HG03196 (cell line): ENCODE measurements at regions not wholly inside any gene's neighbourhood (a gene's known extent, or its start where the extent isn't known, plus 50 kb on each side); places are given as distances from the start of the nearest gene placed in this dataset.

Source experiments
- ATAC-seq: cut with Tn5 transposase; IDR thresholded peaks from one replicate; pipeline ENCODE4 v1.9.1; 2021; ENCODE audit not compliant: unreplicated experiment

GRCh38 chr11:92423115-92424034, 198.8 kb downstream of the FAT3 start:
- no peak for ATAC-seq

GRCh38 chr11:92424281-92424680, 199.7 kb downstream of the FAT3 start:
- ATAC-seq, result no peak

GRCh38 chr11:92425127-92425526, 200.5 kb downstream of the FAT3 start:
- no peak for ATAC-seq

- no peak for ATAC-seq
These were observed 207.9 kb downstream of the FAT3 start for GRCh38 chr11:92432515-92432914.

GRCh38 chr11:92436034-92436920, 211.7 kb downstream of the FAT3 start:
- no peak for ATAC-seq

- no peak for ATAC-seq
These were observed 214.5 kb downstream of the FAT3 start for GRCh38 chr11:92439133-92439532.

GRCh38 chr11:92440701-92441442, 216.3 kb downstream of the FAT3 start:
- no peak for ATAC-seq

- no peak for ATAC-seq
These were observed 216.8 kb downstream of the FAT3 start for GRCh38 chr11:92441443-92441726.

GRCh38 chr11:92443199-92443598, 218.6 kb downstream of the FAT3 start:
- no peak for ATAC-seq

GRCh38 chr11:92447586-92447985, 223.0 kb downstream of the FAT3 start:
- ATAC-seq, result no peak

GRCh38 chr11:92449222-92449621, 224.6 kb downstream of the FAT3 start:
- ATAC-seq, result no peak

- no peak for ATAC-seq
These were observed 225.2 kb downstream of the FAT3 start for GRCh38 chr11:92449780-92450179.

- ATAC-seq, result no peak
These were observed 226.4 kb downstream of the FAT3 start for GRCh38 chr11:92451063-92451462.

GRCh38 chr11:92453055-92453454, 228.4 kb downstream of the FAT3 start:
- no peak for ATAC-seq

GRCh38 chr11:92455210-92455790, 230.7 kb downstream of the FAT3 start:
- ATAC-seq, result no peak

GRCh38 chr11:92457250-92457649, 232.6 kb downstream of the FAT3 start:
- no peak for ATAC-seq

GRCh38 chr11:92458486-92458885, 233.9 kb downstream of the FAT3 start:
- no peak for ATAC-seq

- ATAC-seq, result no peak
These were observed 235.6 kb downstream of the FAT3 start for GRCh38 chr11:92460213-92460612.

GRCh38 chr11:92461447-92461846, 236.8 kb downstream of the FAT3 start:
- no peak for ATAC-seq

- no peak for ATAC-seq
These were observed 238.2 kb downstream of the FAT3 start for GRCh38 chr11:92462821-92463220.

- ATAC-seq, result no peak
These were observed 240.2 kb downstream of the FAT3 start for GRCh38 chr11:92464822-92465221.
